GM12872 (cell line): ENCODE measurements at regions not wholly inside any gene's neighbourhood (a gene's known extent, or its start where the extent isn't known, plus 50 kb on each side); places are given as distances from the start of the nearest gene placed in this dataset.

Source experiments
- CTCF ChIP-seq: IDR thresholded peaks from 3 replicates; pipeline ENCODE4 v1.5.1; 2011; ENCODE audit warnings: low read depth, mild to moderate bottlenecking, low read length, moderate library complexity; ENCODE audit not compliant: insufficient read depth

- TF ChIP-seq CTCF = no peak
These were observed 167.1 kb downstream of the SHOX2 start for GRCh38 chr3:157939166-157939565.

- no peak for TF ChIP-seq CTCF
These were observed 168.0 kb downstream of the SHOX2 start for GRCh38 chr3:157938154-157938779.

GRCh38 chr3:157931517-157931916, 174.7 kb downstream of the SHOX2 start:
- no peak for TF ChIP-seq CTCF

- no peak for TF ChIP-seq CTCF
These were observed 176.0 kb downstream of the SHOX2 start for GRCh38 chr3:157930000-157930780.

GRCh38 chr3:157926822-157927221, 179.4 kb downstream of the SHOX2 start:
- no peak for TF ChIP-seq CTCF

GRCh38 chr3:157922614-157923013, 183.6 kb downstream of the SHOX2 start:
- TF ChIP-seq CTCF = no peak

GRCh38 chr3:157921811-157922210, 184.4 kb downstream of the SHOX2 start:
- no peak for TF ChIP-seq CTCF
